OCI-LY1 (cell line): ENCODE measurements at regions not wholly inside any gene's neighbourhood (a gene's known extent, or its start where the extent isn't known, plus 50 kb on each side); places are given as distances from the start of the nearest gene placed in this dataset.

Experiments used
- H2AFZ ChIP-seq: fragments of 200-600 bp; sonication (generic), shearing (Covaris generic); 2 replicates; pipeline ENCODE4 v1.6.0; 2014; ENCODE audit warnings: antibody characterized with exemption, mild to moderate bottlenecking, low read length
- H3F3A ChIP-seq: fragments of 200-600 bp; sonication (generic), shearing (Covaris generic); 2 replicates; pipeline ENCODE4 v1.6.0; 2014; ENCODE audit warnings: mild to moderate bottlenecking, antibody characterized with exemption, low read length, moderate library complexity; ENCODE audit not compliant: insufficient read depth
- H3K27ac ChIP-seq: fragments of 200-600 bp; sonication (generic); 2 replicates; pipeline ENCODE4 v1.5.1; 2014; ENCODE audit warnings: low read length, mixed run types, mild to moderate bottlenecking, low read depth; ENCODE audit not compliant: poor library complexity, severe bottlenecking
- H3K27me3 ChIP-seq: fragments of 200-600 bp; sonication (generic); 2 replicates; pipeline ENCODE4 v1.6.0; 2014; ENCODE audit warnings: antibody characterized with exemption, mild to moderate bottlenecking, low read length, moderate library complexity; ENCODE audit not compliant: insufficient read depth
- H3K36me3 ChIP-seq: fragments of 200-600 bp; sonication (generic); 2 replicates; pipeline ENCODE4 v1.6.1; 2014; ENCODE audit warnings: mild to moderate bottlenecking, antibody characterized with exemption, low read length, moderate library complexity, mixed read lengths; ENCODE audit not compliant: insufficient read depth
- H3K4me1 ChIP-seq: fragments of 200-600 bp; sonication (generic); 2 replicates; pipeline ENCODE4 v1.5.1; 2014; ENCODE audit warnings: mild to moderate bottlenecking, low read length, moderate library complexity; ENCODE audit not compliant: insufficient read depth, severe bottlenecking
- H3K4me2 ChIP-seq: fragments of 200-600 bp; sonication (generic), shearing (Covaris generic); 2 replicates; pipeline ENCODE4 v1.6.1; 2014; ENCODE audit warnings: low read length
- H3K4me3 ChIP-seq: fragments of 200-600 bp; sonication (generic); 2 replicates; pipeline ENCODE4 v1.5.1; 2014; ENCODE audit warnings: low read length, low read depth, mild to moderate bottlenecking, mixed read lengths; ENCODE audit not compliant: poor library complexity, severe bottlenecking
- H3K79me2 ChIP-seq: fragments of 200-600 bp; shearing (Covaris generic); 2 replicates; pipeline ENCODE4 v1.6.1; 2016; ENCODE audit warnings: mixed run types, low read length, mixed read lengths; ENCODE audit not compliant: insufficient read depth
- H3K9ac ChIP-seq: fragments of 200-600 bp; sonication (generic), shearing (Covaris generic); 2 replicates; pipeline ENCODE4 v1.6.1; 2014; ENCODE audit warnings: mild to moderate bottlenecking, low read length, mixed read lengths
- H3K9me2 ChIP-seq: fragments of 200-600 bp; sonication (generic), shearing (Covaris generic); 2 replicates; pipeline ENCODE4 v1.6.1; 2014; ENCODE audit warnings: low read depth, mild to moderate bottlenecking, low read length, mixed read lengths
- H3K9me3 ChIP-seq: fragments of 200-600 bp; shearing (Covaris generic); 2 replicates; pipeline ENCODE4 v1.6.1; 2014; ENCODE audit warnings: low read length, mixed read lengths
- H4K20me1 ChIP-seq: fragments of 200-600 bp; sonication (generic), shearing (Covaris generic); 2 replicates; pipeline ENCODE4 v1.6.0; 2016; ENCODE audit warnings: mild to moderate bottlenecking, low read length; ENCODE audit not compliant: insufficient read depth
- CTCF ChIP-seq: fragments of 200-600 bp; sonication (generic), shearing (Covaris generic); IDR thresholded peaks from 2 replicates; pipeline ENCODE4 v1.5.1; 2017; ENCODE audit warnings: mild to moderate bottlenecking, antibody characterized with exemption, low read length, moderate library complexity, mixed read lengths
- EZH2 ChIP-seq: fragments of 200-600 bp; sonication (generic), shearing (Covaris generic); IDR thresholded peaks from 2 replicates; pipeline ENCODE4 v1.8.0; 2017; ENCODE audit warnings: borderline replicate concordance, mixed run types, mild to moderate bottlenecking, antibody characterized with exemption, low read length, moderate library complexity, mixed read lengths

GRCh38 chr2:180630756-180631155, 349.6 kb upstream of the UBE2E3 start:
- H3F3A ChIP-seq, result no peaks in the 10 kb centered on the region
- no peak for TF ChIP-seq EZH2
- no peak for TF ChIP-seq CTCF
- H3K79me2 ChIP-seq, result no peaks in the 10 kb centered on the region
- H2AFZ ChIP-seq, result no peak overlapping the region
- H3K36me3 ChIP-seq, result no peaks in the 10 kb centered on the region
- H3K9ac ChIP-seq, result no peak overlapping the region
- no peaks in the 10 kb centered on the region for H3K9me3 ChIP-seq
- H3K9me2 ChIP-seq, result no peaks in the 10 kb centered on the region
- H4K20me1 ChIP-seq, result no peaks in the 10 kb centered on the region
- H3K4me3 ChIP-seq, result no peak overlapping the region
- H3K4me2 ChIP-seq, result no peak overlapping the region
- no peak overlapping the region for H3K27ac ChIP-seq
- H3K4me1 ChIP-seq, result no peaks in the 10 kb centered on the region
- no peaks in the 10 kb centered on the region for H3K27me3 ChIP-seq

- Histone ChIP-seq H3K9me3 (no peaks in the 10 kb centered on the region), H3K27ac (no peak overlapping the region)
- TF ChIP-seq CTCF (no peak), EZH2 (no peak)
Measured at GRCh38 chr2:180625006-180625844, 355.2 kb upstream of the UBE2E3 start.

GRCh38 chr2:180621941-180622918, 358.2 kb upstream of the UBE2E3 start:
- no peak for TF ChIP-seq CTCF
- no peak for TF ChIP-seq EZH2
- no peaks in the 10 kb centered on the region for H3K4me1 ChIP-seq
- no peaks in the 10 kb centered on the region; the same call in 1 of the 2 replicates for H3K9me2 ChIP-seq
- H3K4me2 ChIP-seq, result no peak overlapping the region
- H3K27ac ChIP-seq, result no peak overlapping the region
- H3K9me3 ChIP-seq, result no peaks in the 10 kb centered on the region
- H3K4me3 ChIP-seq, result no peak overlapping the region
- no peak overlapping the region for H3K9ac ChIP-seq
- no peaks in the 10 kb centered on the region for H4K20me1 ChIP-seq
- no peaks in the 10 kb centered on the region for H3F3A ChIP-seq
- no peaks in the 10 kb centered on the region for H3K27me3 ChIP-seq
- H3K36me3 ChIP-seq, result no peaks in the 10 kb centered on the region
- H2AFZ ChIP-seq, result no peak overlapping the region
- H3K79me2 ChIP-seq, result no peaks in the 10 kb centered on the region

More at GRCh38 chr2:180625006-180625844, 355.2 kb upstream of the UBE2E3 start:
- Histone ChIP-seq H3K4me3 (no peak overlapping the region), H3F3A (no peaks in the 10 kb centered on the region), H3K36me3 (no peaks in the 10 kb centered on the region), H3K9me2 (no peaks in the 10 kb centered on the region), H3K79me2 (no peaks in the 10 kb centered on the region), H2AFZ (no peak overlapping the region), H3K4me1 (no peaks in the 10 kb centered on the region), H4K20me1 (no peaks in the 10 kb centered on the region), H3K9ac (no peak overlapping the region), H3K4me2 (no peak overlapping the region), H3K27me3 (no peaks in the 10 kb centered on the region)
